ENCODE measurements at regions not wholly inside any gene's neighbourhood (a gene's known extent, or its start where the extent isn't known, plus 50 kb on each side); places are given as distances from the start of the nearest gene placed in this dataset.

- Histone ChIP-seq H3K27me3 (ENCODE audit: insufficient read depth, insufficient read length) (peaks cover 3% of the 10 kb centered on the region), H3K9me3 (ENCODE audit: insufficient read depth, low read length) (peaks cover 14% of the 10 kb centered on the region), H3K9ac (ENCODE audit: insufficient read length, low read depth) (no peak overlapping the region), H3K4me1 (ENCODE audit: insufficient read depth, insufficient read length) (peaks cover 5% of the 10 kb centered on the region), H3K4me3 (ENCODE audit: insufficient read length, low read depth) (no peak overlapping the region), H3K36me3 (ENCODE audit: insufficient read depth, insufficient read length, low read length) (no peaks in the 10 kb centered on the region)
- DNase-seq (ENCODE audit: low read depth, low spot score) = no peak
- TF ChIP-seq SUZ12 (IDR thresholded peaks at IDR 0.05; ENCODE audit: extremely low read depth, insufficient read depth, insufficient read length) = no peak
- no peak for TF ChIP-seq YY1 (IDR thresholded peaks at IDR 0.05; ENCODE audit: insufficient read depth, insufficient read length)
- no peak for TF ChIP-seq ZNF274 (IDR thresholded peaks at IDR 0.05; ENCODE audit: low read depth, low read length)
These were observed 267.1 kb downstream of the C16orf95 start for GRCh38 chr16:87050142-87050541.

GRCh38 chr16:87051526-87052320 is 265.5 kb downstream of the C16orf95 start:
- no peak for DNase-seq (ENCODE audit: low read depth, low spot score)

GRCh38 chr16:87052506-87052905 is 264.7 kb downstream of the C16orf95 start:
- Histone ChIP-seq H3K27me3 (ENCODE audit: insufficient read depth, insufficient read length) (peaks cover 3% of the 10 kb centered on the region), H3K9ac (ENCODE audit: insufficient read length, low read depth) (no peak overlapping the region), H3K4me1 (ENCODE audit: insufficient read depth, insufficient read length) (peaks cover 2% of the 10 kb centered on the region), H3K9me3 (ENCODE audit: insufficient read depth, low read length) (peaks cover 17% of the 10 kb centered on the region), H3K36me3 (ENCODE audit: insufficient read depth, insufficient read length, low read length) (no peaks in the 10 kb centered on the region), H3K4me3 (ENCODE audit: insufficient read length, low read depth) (no peak overlapping the region)
- TF ChIP-seq SUZ12 (IDR thresholded peaks at IDR 0.05; ENCODE audit: extremely low read depth, insufficient read depth, insufficient read length) (no peak), ZNF274 (IDR thresholded peaks at IDR 0.05; ENCODE audit: low read depth, low read length) (no peak), YY1 (IDR thresholded peaks at IDR 0.05; ENCODE audit: insufficient read depth, insufficient read length) (no peak)
- DNase-seq (ENCODE audit: low read depth, low spot score) = no peak

More at GRCh38 chr16:87051526-87052320, 265.5 kb downstream of the C16orf95 start:
- TF ChIP-seq ZNF274 (IDR thresholded peaks at IDR 0.05; ENCODE audit: low read depth, low read length) (no peak), SUZ12 (IDR thresholded peaks at IDR 0.05; ENCODE audit: extremely low read depth, insufficient read depth, insufficient read length) (no peak), YY1 (IDR thresholded peaks at IDR 0.05; ENCODE audit: insufficient read depth, insufficient read length) (no peak)
- Histone ChIP-seq H3K9ac (ENCODE audit: insufficient read length, low read depth) (no peak overlapping the region), H3K27me3 (ENCODE audit: insufficient read depth, insufficient read length) (peaks cover 3% of the 10 kb centered on the region), H3K36me3 (ENCODE audit: insufficient read depth, insufficient read length, low read length) (no peaks in the 10 kb centered on the region), H3K4me3 (ENCODE audit: insufficient read length, low read depth) (no peak overlapping the region), H3K9me3 (ENCODE audit: insufficient read depth, low read length) (peaks cover 14% of the 10 kb centered on the region), H3K4me1 (ENCODE audit: insufficient read depth, insufficient read length) (peaks cover 2% of the 10 kb centered on the region)

GRCh38 chr16:87053016-87053982 is 263.9 kb downstream of the C16orf95 start:
- peaks cover 21% of the 10 kb centered on the region for H3K9me3 ChIP-seq (ENCODE audit: insufficient read depth, low read length)
- H3K9ac ChIP-seq (ENCODE audit: insufficient read length, low read depth) = no peak overlapping the region
- H3K4me3 ChIP-seq (ENCODE audit: insufficient read length, low read depth) = no peak overlapping the region
- TF ChIP-seq SUZ12 (IDR thresholded peaks at IDR 0.05; ENCODE audit: extremely low read depth, insufficient read depth, insufficient read length) (no peak), ZNF274 (IDR thresholded peaks at IDR 0.05; ENCODE audit: low read depth, low read length) (no peak), YY1 (IDR thresholded peaks at IDR 0.05; ENCODE audit: insufficient read depth, insufficient read length) (no peak)
- no peak for DNase-seq (ENCODE audit: low read depth, low spot score)
- no peaks in the 10 kb centered on the region for H3K4me1 ChIP-seq (ENCODE audit: insufficient read depth, insufficient read length)
- no peaks in the 10 kb centered on the region for H3K36me3 ChIP-seq (ENCODE audit: insufficient read depth, insufficient read length, low read length)
- H3K27me3 ChIP-seq (ENCODE audit: insufficient read depth, insufficient read length) = peaks cover 3% of the 10 kb centered on the region

- no peak overlapping the region for H3K9ac ChIP-seq (ENCODE audit: insufficient read length, low read depth)
- DNase-seq (ENCODE audit: low read depth, low spot score) = no peak
- peaks cover 3% of the 10 kb centered on the region for H3K27me3 ChIP-seq (ENCODE audit: insufficient read depth, insufficient read length)
- no peaks in the 10 kb centered on the region for H3K4me1 ChIP-seq (ENCODE audit: insufficient read depth, insufficient read length)
- H3K9me3 ChIP-seq (ENCODE audit: insufficient read depth, low read length) = peaks cover 21% of the 10 kb centered on the region
- H3K4me3 ChIP-seq (ENCODE audit: insufficient read length, low read depth) = no peak overlapping the region
- no peak for TF ChIP-seq YY1 (IDR thresholded peaks at IDR 0.05; ENCODE audit: insufficient read depth, insufficient read length)
- TF ChIP-seq SUZ12 (IDR thresholded peaks at IDR 0.05; ENCODE audit: extremely low read depth, insufficient read depth, insufficient read length) = no peak
- TF ChIP-seq ZNF274 (IDR thresholded peaks at IDR 0.05; ENCODE audit: low read depth, low read length) = no peak
- H3K36me3 ChIP-seq (ENCODE audit: insufficient read depth, insufficient read length, low read length) = no peaks in the 10 kb centered on the region
These were observed 263.0 kb downstream of the C16orf95 start for GRCh38 chr16:87054154-87054553.

GRCh38 chr16:87054856-87055255 is 262.3 kb downstream of the C16orf95 start:
- Histone ChIP-seq H3K9ac (ENCODE audit: insufficient read length, low read depth) (no peak overlapping the region), H3K9me3 (ENCODE audit: insufficient read depth, low read length) (peaks cover 21% of the 10 kb centered on the region), H3K27me3 (ENCODE audit: insufficient read depth, insufficient read length) (peaks cover 3% of the 10 kb centered on the region), H3K4me1 (ENCODE audit: insufficient read depth, insufficient read length) (peaks cover 2% of the 10 kb centered on the region), H3K36me3 (ENCODE audit: insufficient read depth, insufficient read length, low read length) (no peaks in the 10 kb centered on the region), H3K4me3 (ENCODE audit: insufficient read length, low read depth) (no peak overlapping the region)
- no peak for DNase-seq (ENCODE audit: low read depth, low spot score)
- TF ChIP-seq YY1 (IDR thresholded peaks at IDR 0.05; ENCODE audit: insufficient read depth, insufficient read length) (no peak), ZNF274 (IDR thresholded peaks at IDR 0.05; ENCODE audit: low read depth, low read length) (no peak), SUZ12 (IDR thresholded peaks at IDR 0.05; ENCODE audit: extremely low read depth, insufficient read depth, insufficient read length) (no peak)

- no peak for DNase-seq (ENCODE audit: low read depth, low spot score)
- H3K4me3 ChIP-seq (ENCODE audit: insufficient read length, low read depth) = no peak overlapping the region
These were observed 261.1 kb downstream of the C16orf95 start for GRCh38 chr16:87056083-87056482.

More at GRCh38 chr16:87056083-87056482, 261.1 kb downstream of the C16orf95 start:
- no peak for TF ChIP-seq YY1 (IDR thresholded peaks at IDR 0.05; ENCODE audit: insufficient read depth, insufficient read length)
- TF ChIP-seq SUZ12 (IDR thresholded peaks at IDR 0.05; ENCODE audit: extremely low read depth, insufficient read depth, insufficient read length) = no peak
- TF ChIP-seq ZNF274 (IDR thresholded peaks at IDR 0.05; ENCODE audit: low read depth, low read length) = no peak
- H3K4me1 ChIP-seq (ENCODE audit: insufficient read depth, insufficient read length) = peaks cover 3% of the 10 kb centered on the region
- H3K36me3 ChIP-seq (ENCODE audit: insufficient read depth, insufficient read length, low read length) = no peaks in the 10 kb centered on the region
- H3K9ac ChIP-seq (ENCODE audit: insufficient read length, low read depth) = no peak overlapping the region
- peaks cover 3% of the 10 kb centered on the region for H3K27me3 ChIP-seq (ENCODE audit: insufficient read depth, insufficient read length)
- peaks cover 21% of the 10 kb centered on the region for H3K9me3 ChIP-seq (ENCODE audit: insufficient read depth, low read length)
